ENCODE measurements at regions not wholly inside any gene's neighbourhood (a gene's known extent, or its start where the extent isn't known, plus 50 kb on each side); places are given as distances from the start of the nearest gene placed in this dataset.

- in situ Hi-C loops (cut with MboI; ENCODE audit: low sequenced_read_pairs) (no loop called here), intact Hi-C loops (cut with micrococcal nuclease) (no loop called here), dilution Hi-C loops (cut with HindIII; ENCODE audit: low sequenced_read_pairs, unreplicated experiment) (no loop called here)
- H2BK120ac ChIP-seq (ENCODE audit: low read depth, low read length), result no peak overlapping the region
- no peak overlapping the region for H3K23ac ChIP-seq (ENCODE audit: low read depth, low read length)
- no peak overlapping the region for H4K8ac ChIP-seq (ENCODE audit: low read depth in 2 of 2, low read length in 2 of 2)
- no peak overlapping the region for H4K5ac ChIP-seq (ENCODE audit: low read depth, low read length)
- TF ChIP-seq CTCF (conservative IDR thresholded peaks at IDR 0.05; ENCODE audit: low read depth, low read length) (no peak), CHD1 (IDR thresholded peaks at IDR 0.05; ENCODE audit: low read depth, low read length) (no peak), SMC3 (IDR thresholded peaks at IDR 0.05; ENCODE audit: low read depth, low read length) (no peak)
- H2AK5ac ChIP-seq (ENCODE audit: low read depth, low read length), result no peak overlapping the region
- no peak overlapping the region for H3K18ac ChIP-seq (ENCODE audit: low read depth, low read length)
- H3K4me3 ChIP-seq (ENCODE audit: insufficient read depth, low read depth, low read length), result no peak overlapping the region
- no peak overlapping the region for H2AFZ ChIP-seq (replicated peaks; ENCODE audit: low read length, poor library complexity)
- H4K91ac ChIP-seq (ENCODE audit: insufficient read depth, low read depth, low read length), result no peak overlapping the region
- H3K4ac ChIP-seq (ENCODE audit: low read depth, low read length), result no peak overlapping the region
- no peaks in the 10 kb centered on the region for H3K4me1 ChIP-seq (ENCODE audit: control insufficient read depth, insufficient read depth, low read length)
- ATAC-seq (ENCODE audit: low read depth) (no peak), DNase-seq (no peak)
- no peaks in the 10 kb centered on the region for H4K20me1 ChIP-seq (ENCODE audit: insufficient read depth, low read length)
- no peaks in the 10 kb centered on the region for H3K27me3 ChIP-seq (ENCODE audit: control insufficient read depth, insufficient read depth, low read length)
- CTCF ChIA-PET, result no interaction called here
- no peak overlapping the region for H3K14ac ChIP-seq (replicated peaks; ENCODE audit: low read depth, low read length)
- no peak overlapping the region for H3K4me2 ChIP-seq (ENCODE audit: low read depth, low read length)
- H3K27ac ChIP-seq (ENCODE audit: insufficient read depth, low read length), result no peak overlapping the region
- no peak overlapping the region for H2BK15ac ChIP-seq (ENCODE audit: low read depth, low read length)
- no CpG with 5 or more reads among the region's 1 CpG for WGBS, 2 experiments (ENCODE audit: extremely low coverage in 2 of 2, insufficient read length in 1 of 2)
- no peak overlapping the region for H3K56ac ChIP-seq (ENCODE audit: extremely low read depth, insufficient read depth, low read length)
- no peaks in the 10 kb centered on the region for H3K9me3 ChIP-seq (ENCODE audit: control insufficient read depth, insufficient read depth, low read length)
- no peak overlapping the region for H2AK9ac ChIP-seq (replicated peaks; ENCODE audit: low read depth, low read length, poor library complexity)
- H3K36me3 ChIP-seq (ENCODE audit: control insufficient read depth, insufficient read depth, low read length), result no peaks in the 10 kb centered on the region
- no peaks in the 10 kb centered on the region for H3K79me1 ChIP-seq (ENCODE audit: low read depth in 1 of 2, low read length in 2 of 2)
- no TSS peak for BruUV-seq (replicated peaks)
- H3K9me1 ChIP-seq (ENCODE audit: insufficient read depth, low read length), result no peaks in the 10 kb centered on the region
- no peak overlapping the region for H2BK20ac ChIP-seq (ENCODE audit: low read depth, low read length)
- POLR2A ChIA-PET (ENCODE audit: unreplicated experiment), result no interaction called here
- H3K9ac ChIP-seq (ENCODE audit: low read depth, low read length), result no peak overlapping the region
- H2BK5ac ChIP-seq (ENCODE audit: low read depth, low read length, poor library complexity, severe bottlenecking), result no peak overlapping the region
Observed at GRCh38 chr12:23431006-23431405, 518.5 kb downstream of the SOX5 start.
